Peyer's patch (tissue), 4 donors: ENCODE measurements at regions not wholly inside any gene's neighbourhood (a gene's known extent, or its start where the extent isn't known, plus 50 kb on each side); places are given as distances from the start of the nearest gene placed in this dataset.

Experiments
- POLR2A ChIP-seq, 2 donors: fragments of 450-650 bp; IDR thresholded peaks; one replicate each; pipeline ENCODE4 v1.5.1; 2017; ENCODE audit warnings: antibody characterized with exemption in 2 of 2, mild to moderate bottlenecking in 2 of 2, moderate library complexity in 2 of 2
- TF ChIP-seq, protein P1 (sequence below), 6 experiments: fragments of 450-650 bp in 4 of 6; fragments of 200-600 bp in 2 of 6; sonication (generic) in 1 of 6; IDR thresholded peaks; one replicate each; pipeline ENCODE4 v1.5.1; 2017 to 2019; ENCODE audit warnings: antibody characterized with exemption in 6 of 6, mild to moderate bottlenecking in 3 of 6, moderate library complexity in 1 of 6

- no peak for TF ChIP-seq POLR2A (IDR thresholded peaks at IDR 0.05)
- TF ChIP-seq, protein P1, sequence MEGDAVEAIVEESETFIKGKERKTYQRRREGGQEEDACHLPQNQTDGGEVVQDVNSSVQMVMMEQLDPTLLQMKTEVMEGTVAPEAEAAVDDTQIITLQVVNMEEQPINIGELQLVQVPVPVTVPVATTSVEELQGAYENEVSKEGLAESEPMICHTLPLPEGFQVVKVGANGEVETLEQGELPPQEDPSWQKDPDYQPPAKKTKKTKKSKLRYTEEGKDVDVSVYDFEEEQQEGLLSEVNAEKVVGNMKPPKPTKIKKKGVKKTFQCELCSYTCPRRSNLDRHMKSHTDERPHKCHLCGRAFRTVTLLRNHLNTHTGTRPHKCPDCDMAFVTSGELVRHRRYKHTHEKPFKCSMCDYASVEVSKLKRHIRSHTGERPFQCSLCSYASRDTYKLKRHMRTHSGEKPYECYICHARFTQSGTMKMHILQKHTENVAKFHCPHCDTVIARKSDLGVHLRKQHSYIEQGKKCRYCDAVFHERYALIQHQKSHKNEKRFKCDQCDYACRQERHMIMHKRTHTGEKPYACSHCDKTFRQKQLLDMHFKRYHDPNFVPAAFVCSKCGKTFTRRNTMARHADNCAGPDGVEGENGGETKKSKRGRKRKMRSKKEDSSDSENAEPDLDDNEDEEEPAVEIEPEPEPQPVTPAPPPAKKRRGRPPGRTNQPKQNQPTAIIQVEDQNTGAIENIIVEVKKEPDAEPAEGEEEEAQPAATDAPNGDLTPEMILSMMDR (IDR thresholded peaks at IDR 0.05): no peak
Observed at GRCh38 chr6:102381203-102381602, 987.7 kb downstream of the GRIK2 start.
